SK-N-SH (cell line): ENCODE measurements at regions not wholly inside any gene's neighbourhood (a gene's known extent, or its start where the extent isn't known, plus 50 kb on each side); places are given as distances from the start of the nearest gene placed in this dataset.

Experiments used
- CTCF ChIA-PET: fragments of 300-600, 350-600 bp; formaldehyde crosslinking; extraction: SDS; loops from one replicate; lab custom pipeline; 2021; lab: Yijun Ruan, JAX
- POLR2A ChIA-PET: fragments of 350-600 bp; sonication (Branson Sonifier 250); formaldehyde crosslinking; extraction: SDS; loops from one replicate; lab custom pipeline; 2020; ENCODE audit warnings: antibody characterized with exemption, inconsistent platforms; lab: Yijun Ruan, JAX
- DNase-seq: peaks from one replicate; pipeline ENCODE4 v3.0.0; 2012
- H2AFZ ChIP-seq: fragments of 200-600 bp; sonication (generic); 2 replicates; pipeline ENCODE4 v1.8.1; 2016; ENCODE audit warnings: antibody characterized with exemption, mild to moderate bottlenecking, low read depth
- H3F3A ChIP-seq: fragments of 200-600 bp; sonication (generic); replicated peaks from 2 replicates; pipeline ENCODE3; 2016; ENCODE audit warnings: antibody characterized with exemption, mild to moderate bottlenecking; ENCODE audit not compliant: insufficient read depth
- H3K27ac ChIP-seq, 2 experiments: fragments of 200-500 bp in 1 of 2; fragments of 200-600 bp in 1 of 2; sonication (Bioruptor generic) in 1 of 2; sonication (generic), shearing (Covaris generic) in 1 of 2; 2 replicates each; pipeline versions ENCODE4 v1.5.1 to v1.6.1; 2014 to 2016; ENCODE audit warnings: low read depth in 2 of 2, inconsistent platforms in 1 of 2, low read length in 1 of 2, mild to moderate bottlenecking in 1 of 2, mixed read lengths in 1 of 2
- H3K27me3 ChIP-seq: fragments of 200-600 bp; sonication (generic), shearing (Covaris generic); 2 replicates; pipeline ENCODE4 v1.6.1; 2016; ENCODE audit warnings: mixed run types; ENCODE audit not compliant: insufficient read depth
- H3K36me3 ChIP-seq, 2 experiments: fragments of 200-500 bp in 1 of 2; fragments of 200-600 bp in 1 of 2; sonication (Bioruptor generic) in 1 of 2; sonication (generic) in 1 of 2; replicated peaks in 1 of 2; 2 replicates each; pipeline versions ENCODE3 to v1.5.1; 2014 to 2016; ENCODE audit warnings: low read length in 1 of 2, mild to moderate bottlenecking in 1 of 2; ENCODE audit not compliant: insufficient read depth in 2 of 2, control insufficient read depth in 1 of 2
- H3K4me1 ChIP-seq, 2 experiments: fragments of 200-500 bp in 1 of 2; fragments of 200-600 bp in 1 of 2; sonication (Bioruptor generic) in 1 of 2; sonication (generic), shearing (Covaris generic) in 1 of 2; 2 replicates each; pipeline versions ENCODE4 v1.5.1 to v1.6.1; 2014 to 2016; ENCODE audit warnings: low read depth in 1 of 2, low read length in 1 of 2, mixed run types in 1 of 2; ENCODE audit not compliant: insufficient read depth in 2 of 2, control insufficient read depth in 1 of 2
- H3K4me2 ChIP-seq: fragments of 200-600 bp; sonication (generic), shearing (Covaris generic); 2 replicates; pipeline ENCODE4 v1.6.1; 2017; ENCODE audit warnings: mixed run types
- H3K4me3 ChIP-seq, 2 experiments: fragments of 200-500 bp in 1 of 2; fragments of 200-600 bp in 1 of 2; sonication (Bioruptor generic) in 1 of 2; sonication (generic), shearing (Covaris generic) in 1 of 2; 2 replicates each; pipeline versions ENCODE4 v1.5.1 to v1.8.1; 2014 to 2016; ENCODE audit warnings: low read depth in 2 of 2, inconsistent platforms in 1 of 2, low read length in 1 of 2, mild to moderate bottlenecking in 1 of 2, mixed read lengths in 1 of 2, moderate library complexity in 1 of 2
- H3K79me2 ChIP-seq: fragments of 200-600 bp; sonication (generic); 2 replicates; pipeline ENCODE4 v1.8.1; 2017; ENCODE audit warnings: mild to moderate bottlenecking; ENCODE audit not compliant: insufficient read depth
- H3K9ac ChIP-seq: fragments of 200-600 bp; sonication (generic); 2 replicates; pipeline ENCODE4 v1.6.1; 2017; ENCODE audit warnings: mixed run types
- H3K9me2 ChIP-seq: fragments of 200-600 bp; sonication (generic); 2 replicates; pipeline ENCODE4 v1.6.1; 2017; ENCODE audit warnings: mixed run types
- H3K9me3 ChIP-seq: fragments of 200-600 bp; sonication (generic); 2 replicates; pipeline ENCODE4 v1.6.1; 2017; ENCODE audit warnings: mixed run types, mild to moderate bottlenecking, moderate library complexity
- H4K20me1 ChIP-seq: fragments of 200-600 bp; sonication (generic); 2 replicates; pipeline ENCODE4 v1.6.1; 2017; ENCODE audit warnings: mild to moderate bottlenecking, mixed run types; ENCODE audit not compliant: insufficient read depth
- ELF1 ChIP-seq: IDR thresholded peaks from 2 replicates; pipeline ENCODE4 v1.4.0; 2012
- FOSL2 ChIP-seq: IDR thresholded peaks from 2 replicates; pipeline ENCODE4 v1.4.0; 2012; ENCODE audit warnings: low read depth, mild to moderate bottlenecking, moderate library complexity, borderline replicate concordance
- FOXJ3 ChIP-seq: sonication (generic); formaldehyde crosslinking; IDR thresholded peaks from 2 replicates; pipeline ENCODE4 v1.5.1; 2020; ENCODE audit warnings: mild to moderate bottlenecking, missing genetic modification reagents
- FOXM1 ChIP-seq: IDR thresholded peaks from 2 replicates; pipeline ENCODE4 v1.4.0; 2012; ENCODE audit warnings: low read depth, mild to moderate bottlenecking
- GABPA ChIP-seq: IDR thresholded peaks from 2 replicates; pipeline ENCODE4 v1.4.0; 2012; ENCODE audit warnings: low read depth, mild to moderate bottlenecking
- GATA2 ChIP-seq: sonication (generic); formaldehyde crosslinking; IDR thresholded peaks from 2 replicates; pipeline ENCODE4 v1.5.0; 2020; ENCODE audit warnings: mild to moderate bottlenecking, missing genetic modification reagents
- IRF3 ChIP-seq: fragments of 150-350 bp; IDR thresholded peaks from 2 replicates; pipeline ENCODE4 v1.6.1; 2016; ENCODE audit warnings: mild to moderate bottlenecking, low read depth, low read length
- MEF2A ChIP-seq: IDR thresholded peaks from 2 replicates; pipeline ENCODE4 v1.4.0; 2012; ENCODE audit warnings: low read depth, borderline replicate concordance
- MXI1 ChIP-seq: IDR thresholded peaks from 2 replicates; pipeline ENCODE4 v1.6.1; 2012; ENCODE audit warnings: mild to moderate bottlenecking, low read depth, low read length, improper control_type of control experiment
- NFIC ChIP-seq: IDR thresholded peaks from 2 replicates; pipeline ENCODE4 v1.4.0; 2012; ENCODE audit warnings: borderline replicate concordance
- NRF1 ChIP-seq: IDR thresholded peaks from 2 replicates; pipeline ENCODE4 v1.6.1; 2012; ENCODE audit warnings: low read depth, mild to moderate bottlenecking, low read length
- PBX3 ChIP-seq: IDR thresholded peaks from 2 replicates; pipeline ENCODE4; 2012
- RAD21 ChIP-seq: IDR thresholded peaks from 2 replicates; pipeline ENCODE4 v1.6.1; 2012; ENCODE audit warnings: mild to moderate bottlenecking, low read length
- RFX5 ChIP-seq: IDR thresholded peaks from 2 replicates; pipeline ENCODE4 v1.6.1; 2012; ENCODE audit warnings: mild to moderate bottlenecking, improper control_type of control experiment, low read length
- RXRA ChIP-seq: IDR thresholded peaks from 2 replicates; pipeline ENCODE4 v1.4.0; 2012; ENCODE audit warnings: low read depth, mild to moderate bottlenecking, borderline replicate concordance
- SMC3 ChIP-seq: IDR thresholded peaks from 2 replicates; pipeline ENCODE4 v1.6.1; 2012; ENCODE audit warnings: low read depth, low read length, improper control_type of control experiment
- TAF1 ChIP-seq: IDR thresholded peaks from 2 replicates; pipeline ENCODE4 v1.6.1; 2012; ENCODE audit warnings: low read depth, mild to moderate bottlenecking, low read length, moderate library complexity, borderline replicate concordance
- TCF12 ChIP-seq: IDR thresholded peaks from 2 replicates; pipeline ENCODE4 v1.4.0; 2012
- TEAD4 ChIP-seq: IDR thresholded peaks from 2 replicates; pipeline ENCODE4 v1.4.0; 2012; ENCODE audit warnings: mild to moderate bottlenecking, borderline replicate concordance; ENCODE audit not compliant: insufficient read depth
- YY1 ChIP-seq: IDR thresholded peaks from 2 replicates; pipeline ENCODE4 v1.4.0; 2012; ENCODE audit warnings: low read depth, mild to moderate bottlenecking
- WGBS: methylation state at CpG from one replicate; pipeline ENCODE4 v1.1.6; 2017; ENCODE audit warnings: low lambda C conversion rate; 5-methylcytosine and 5-hydroxymethylcytosine counted together
- TF ChIP-seq, protein P1 (sequence below): IDR thresholded peaks from 2 replicates; pipeline ENCODE4 v1.6.1; 2012; ENCODE audit warnings: mild to moderate bottlenecking, low read depth, low read length, moderate library complexity

- TF ChIP-seq, protein P1, sequence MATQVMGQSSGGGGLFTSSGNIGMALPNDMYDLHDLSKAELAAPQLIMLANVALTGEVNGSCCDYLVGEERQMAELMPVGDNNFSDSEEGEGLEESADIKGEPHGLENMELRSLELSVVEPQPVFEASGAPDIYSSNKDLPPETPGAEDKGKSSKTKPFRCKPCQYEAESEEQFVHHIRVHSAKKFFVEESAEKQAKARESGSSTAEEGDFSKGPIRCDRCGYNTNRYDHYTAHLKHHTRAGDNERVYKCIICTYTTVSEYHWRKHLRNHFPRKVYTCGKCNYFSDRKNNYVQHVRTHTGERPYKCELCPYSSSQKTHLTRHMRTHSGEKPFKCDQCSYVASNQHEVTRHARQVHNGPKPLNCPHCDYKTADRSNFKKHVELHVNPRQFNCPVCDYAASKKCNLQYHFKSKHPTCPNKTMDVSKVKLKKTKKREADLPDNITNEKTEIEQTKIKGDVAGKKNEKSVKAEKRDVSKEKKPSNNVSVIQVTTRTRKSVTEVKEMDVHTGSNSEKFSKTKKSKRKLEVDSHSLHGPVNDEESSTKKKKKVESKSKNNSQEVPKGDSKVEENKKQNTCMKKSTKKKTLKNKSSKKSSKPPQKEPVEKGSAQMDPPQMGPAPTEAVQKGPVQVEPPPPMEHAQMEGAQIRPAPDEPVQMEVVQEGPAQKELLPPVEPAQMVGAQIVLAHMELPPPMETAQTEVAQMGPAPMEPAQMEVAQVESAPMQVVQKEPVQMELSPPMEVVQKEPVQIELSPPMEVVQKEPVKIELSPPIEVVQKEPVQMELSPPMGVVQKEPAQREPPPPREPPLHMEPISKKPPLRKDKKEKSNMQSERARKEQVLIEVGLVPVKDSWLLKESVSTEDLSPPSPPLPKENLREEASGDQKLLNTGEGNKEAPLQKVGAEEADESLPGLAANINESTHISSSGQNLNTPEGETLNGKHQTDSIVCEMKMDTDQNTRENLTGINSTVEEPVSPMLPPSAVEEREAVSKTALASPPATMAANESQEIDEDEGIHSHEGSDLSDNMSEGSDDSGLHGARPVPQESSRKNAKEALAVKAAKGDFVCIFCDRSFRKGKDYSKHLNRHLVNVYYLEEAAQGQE: no peak
- TF ChIP-seq MXI1 (no peak), FOXJ3 (CRISPR knock-in tag) (no peak), TCF12 (no peak), NRF1 (no peak), FOXM1 (no peak), TEAD4 (no peak), PBX3 (no peak)
These were observed 306.4 kb upstream of the CITED2 start (continued) for GRCh38 chr6:139680819-139681218.

GRCh38 chr6:139679516-139680179 lies 305.2 kb upstream of the CITED2 start:
- POLR2A ChIA-PET: no interaction called here
- CTCF ChIA-PET: no interaction called here
- Histone ChIP-seq H2AFZ (no peak overlapping the region), H3K9me3 (no peaks in the 10 kb centered on the region), H3K9ac (no peak overlapping the region), H3K79me2 (no peaks in the 10 kb centered on the region), H3K27ac (no peak overlapping the region; a peak in 2 of 4 replicates), H3K27me3 (no peaks in the 10 kb centered on the region), H3F3A (no peaks in the 10 kb centered on the region), H3K36me3 (no peaks in the 10 kb centered on the region), H3K4me2 (no peak overlapping the region), H3K4me1 (no peaks in the 10 kb centered on the region; a peak in 1 of 4 replicates), H3K4me3 (no peak overlapping the region), H4K20me1 (no peaks in the 10 kb centered on the region), H3K9me2 (no peaks in the 10 kb centered on the region)
- WGBS: 70% methylated on average over 3 of the region's 3 CpGs
- no peak for DNase-seq
- no peak for TF ChIP-seq YY1
- no peak for TF ChIP-seq RXRA
- no peak for TF ChIP-seq ELF1
- TF ChIP-seq MEF2A: no peak
- TF ChIP-seq RFX5: no peak
- no peak for TF ChIP-seq IRF3
- no peak for TF ChIP-seq FOSL2
- no peak for TF ChIP-seq SMC3
- no peak for TF ChIP-seq NFIC
- TF ChIP-seq GABPA: no peak
- no peak for TF ChIP-seq RAD21
- TF ChIP-seq TAF1: no peak
- TF ChIP-seq GATA2 (CRISPR knock-in tag): no peak
